GM18867 (cell line): ENCODE measurements at regions not wholly inside any gene's neighbourhood (a gene's known extent, or its start where the extent isn't known, plus 50 kb on each side); places are given as distances from the start of the nearest gene placed in this dataset.
"Not testable (repeated sequence)": the region's sequence is repeated elsewhere in the genome, so short reads cannot be mapped to it uniquely, and the experiment has no call there.

Source experiments
- ATAC-seq: cut with Tn5 transposase; IDR thresholded peaks from one replicate; pipeline ENCODE4 v1.9.1; 2021; ENCODE audit warnings: mild to moderate bottlenecking, moderate library complexity; ENCODE audit not compliant: unreplicated experiment

DNA sequence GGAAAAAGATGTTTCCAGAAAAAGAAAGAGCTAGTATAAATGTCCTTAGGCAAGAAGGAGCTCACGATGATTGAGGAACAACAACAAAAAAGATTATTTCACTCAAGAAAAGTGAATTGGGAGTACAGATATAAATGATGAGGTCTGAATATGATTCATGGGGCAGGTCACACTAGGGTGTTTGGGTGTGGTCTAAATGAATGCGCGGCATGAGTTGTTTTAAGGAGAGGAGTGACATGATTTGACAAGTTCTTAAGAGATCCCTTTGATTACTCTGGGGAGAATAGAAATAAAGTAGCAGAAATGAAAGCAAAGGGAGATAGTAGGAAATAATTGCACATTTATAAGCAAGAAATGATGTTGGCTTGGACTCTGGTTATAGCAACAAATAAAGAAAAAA lies 59.3 kb downstream of the NUTM2D start:
- ATAC-seq: not testable (repeated sequence)

DNA sequence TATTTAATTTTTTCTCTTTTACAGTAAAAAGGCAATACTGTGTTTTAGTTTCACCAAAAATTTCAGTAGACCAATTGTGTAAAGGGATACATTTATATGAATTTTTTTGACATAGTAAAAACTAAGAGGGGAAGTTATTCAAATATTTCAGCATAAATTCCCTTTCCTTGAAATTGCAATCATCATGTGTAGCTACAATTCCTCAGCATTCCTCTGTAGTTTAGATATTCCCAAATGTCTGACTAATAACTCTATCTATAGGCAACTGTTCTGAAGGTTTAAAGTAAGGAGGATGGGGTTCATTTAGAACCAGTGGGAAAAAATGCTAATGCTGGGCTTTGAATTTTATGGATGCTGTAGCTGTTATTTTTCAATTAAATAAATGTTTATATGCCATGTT lies 65.1 kb downstream of the NUTM2D start:
- ATAC-seq: not testable (repeated sequence)

DNA sequence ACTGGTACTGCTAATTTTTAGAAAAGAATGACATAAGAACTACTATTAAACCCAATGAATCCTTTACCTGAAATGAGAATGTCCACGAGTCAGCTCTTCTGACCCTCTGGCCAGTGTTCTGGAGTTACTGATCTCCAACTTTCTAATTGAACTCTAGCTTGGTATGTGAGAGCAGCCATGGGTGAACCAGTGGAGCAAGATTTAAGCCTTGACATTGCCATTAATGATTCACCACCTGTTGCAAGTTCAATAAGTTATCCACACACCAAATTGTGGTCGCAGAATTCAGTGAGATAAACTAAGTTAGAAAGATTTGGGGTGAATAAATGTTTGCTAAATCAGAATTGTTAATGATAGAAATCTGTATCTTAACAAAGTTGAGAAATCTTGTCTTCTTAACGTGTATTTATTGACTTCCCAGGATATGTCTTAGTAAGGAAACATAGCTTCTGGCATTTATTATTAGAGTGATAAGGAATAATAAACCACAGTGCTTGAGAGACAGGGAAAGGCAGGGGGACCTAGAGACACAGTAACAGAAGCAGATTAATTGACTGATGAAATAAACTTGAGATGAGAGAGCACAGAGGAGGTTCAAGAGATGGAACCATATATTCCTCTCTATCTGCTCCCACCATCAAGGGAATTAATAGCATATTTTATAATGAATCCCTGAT lies 67.3 kb downstream of the NUTM2D start:
- not testable (repeated sequence) for ATAC-seq

DNA sequence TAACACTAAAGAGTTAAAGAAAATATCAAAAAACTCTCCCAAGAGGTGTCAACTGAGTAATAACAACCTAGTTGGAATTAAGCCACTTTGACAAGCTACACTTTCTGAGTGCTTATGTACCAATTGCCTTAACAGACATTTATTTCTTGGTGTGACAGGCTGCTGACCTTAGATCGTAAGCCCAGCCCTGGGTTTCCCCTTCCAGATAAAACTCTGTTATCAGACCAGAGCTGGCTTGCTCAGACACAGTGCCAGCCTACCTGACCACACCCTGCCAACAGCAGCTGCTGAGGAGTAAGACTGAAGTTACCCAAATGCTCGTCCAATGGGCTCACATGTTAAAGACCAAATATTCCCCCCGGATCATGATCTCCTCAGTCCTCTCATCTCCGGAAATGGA lies 70.9 kb upstream of the MINPP1 start:
- ATAC-seq: not testable (repeated sequence)

DNA sequence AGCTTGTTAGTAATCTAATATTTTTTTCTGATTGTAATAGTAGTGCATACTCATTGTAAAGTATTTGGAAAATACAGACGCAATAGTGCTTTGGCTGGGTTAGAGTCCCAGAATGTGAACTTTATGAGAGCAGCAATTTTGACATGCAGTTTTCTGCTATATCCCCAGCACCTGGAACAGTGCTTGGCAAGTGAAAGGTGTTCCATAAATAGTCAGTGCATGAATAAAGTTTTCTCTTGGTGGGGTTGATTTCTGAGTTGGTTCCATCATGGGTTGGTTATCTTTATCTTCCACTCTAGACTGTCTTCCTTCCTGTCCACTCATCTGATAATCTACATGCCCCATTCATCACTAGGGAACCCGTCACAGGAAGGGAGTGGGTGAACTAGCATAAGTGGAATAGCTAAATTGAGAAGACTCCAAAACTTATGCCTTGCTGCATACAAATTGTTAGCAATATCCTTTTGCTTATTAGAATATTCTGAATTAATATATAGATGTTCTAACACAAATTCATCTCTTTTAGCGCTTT lies 69.3 kb upstream of the MINPP1 start:
- not testable (repeated sequence) for ATAC-seq

DNA sequence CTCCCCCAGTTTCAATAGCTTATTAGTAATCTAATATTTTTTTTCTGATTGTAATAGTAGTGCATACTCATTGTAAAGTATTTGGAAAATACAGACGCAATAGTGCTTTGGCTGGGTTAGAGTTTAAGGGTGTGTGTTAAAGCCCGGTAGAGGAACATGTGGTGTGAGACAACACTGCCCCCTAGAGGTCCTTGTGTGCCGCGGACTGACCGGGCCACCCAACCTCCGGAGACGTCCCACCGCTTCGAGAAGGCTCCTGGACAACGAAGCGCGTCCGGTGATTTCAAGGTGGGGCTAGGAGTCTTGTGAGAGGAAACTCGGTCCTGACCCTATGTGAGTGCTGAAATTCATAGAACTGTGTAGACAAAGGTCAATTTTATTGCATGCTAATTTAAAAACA lies 68.6 kb upstream of the MINPP1 start:
- ATAC-seq: peak; percentile 88

DNA sequence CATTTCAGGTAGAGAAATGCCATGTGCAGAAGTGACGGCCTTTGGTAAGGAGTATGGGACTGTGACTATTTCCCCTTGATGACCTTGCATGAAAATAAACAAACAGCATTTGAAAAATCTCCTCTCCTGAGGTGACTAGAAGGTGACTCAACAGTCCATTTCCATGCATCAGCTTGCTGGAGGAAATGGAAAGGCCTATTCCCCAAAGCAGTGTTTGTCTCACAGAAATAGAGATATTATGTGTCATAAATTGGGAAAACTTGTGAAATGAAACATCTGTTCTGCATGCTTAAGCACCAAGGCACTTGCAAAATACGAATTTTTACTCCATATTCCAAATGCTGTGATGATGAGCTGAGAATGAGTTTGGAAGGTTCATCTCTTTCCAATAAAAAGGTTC lies 67.2 kb upstream of the MINPP1 start:
- ATAC-seq: not testable (repeated sequence)
